Neural progenitor cell (in vitro differentiated cells): ENCODE measurements at regions not wholly inside any gene's neighbourhood (a gene's known extent, or its start where the extent isn't known, plus 50 kb on each side); places are given as distances from the start of the nearest gene placed in this dataset.

Source experiments
- CTCF ChIP-seq: fragments of 200-600 bp; sonication (generic); IDR thresholded peaks from 2 replicates; pipeline ENCODE4 v1.5.1; 2017; ENCODE audit warnings: antibody characterized with exemption, mild to moderate bottlenecking
- EZH2 ChIP-seq: fragments of 200-600 bp; sonication (generic); IDR thresholded peaks from 2 replicates; pipeline ENCODE4 v1.6.1; 2017; ENCODE audit warnings: antibody characterized with exemption, mild to moderate bottlenecking, moderate library complexity
- EZH2phosphoT487 ChIP-seq: fragments of 200-600 bp; sonication (generic); IDR thresholded peaks from 2 replicates; pipeline ENCODE4 v1.6.1; 2017; ENCODE audit warnings: antibody characterized with exemption

- TF ChIP-seq CTCF, result no peak
- TF ChIP-seq EZH2, result no peak
- no peak for TF ChIP-seq EZH2phosphoT487
Observed at GRCh38 chr14:106652494-106652893, 1126.1 kb downstream of the TMEM121 start.
